ENCODE measurements at regions not wholly inside any gene's neighbourhood (a gene's known extent, or its start where the extent isn't known, plus 50 kb on each side); places are given as distances from the start of the nearest gene placed in this dataset.

DNA sequence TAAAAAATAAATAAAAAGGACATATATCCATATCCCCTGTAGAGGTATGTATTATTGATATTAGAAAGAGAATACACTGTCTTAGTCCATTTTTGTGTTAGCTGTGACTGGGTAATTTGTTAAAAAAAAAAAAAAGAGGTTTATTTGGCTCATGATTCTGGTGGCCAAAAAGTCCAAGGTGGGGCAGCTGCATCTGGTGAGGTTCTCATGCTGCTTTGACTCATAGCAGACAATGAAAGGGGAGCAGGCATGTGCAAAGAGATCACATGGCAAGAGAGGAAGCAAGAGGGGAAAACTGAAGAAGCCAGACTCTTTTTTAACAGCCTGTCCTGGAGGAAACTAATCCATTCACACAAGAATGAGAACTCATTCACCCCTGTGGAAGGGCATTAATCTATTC, 101.6 kb upstream of the MAP4K3 start:
- no peak for DNase-seq (ENCODE audit: low spot score)
- TF ChIP-seq, protein P1, sequence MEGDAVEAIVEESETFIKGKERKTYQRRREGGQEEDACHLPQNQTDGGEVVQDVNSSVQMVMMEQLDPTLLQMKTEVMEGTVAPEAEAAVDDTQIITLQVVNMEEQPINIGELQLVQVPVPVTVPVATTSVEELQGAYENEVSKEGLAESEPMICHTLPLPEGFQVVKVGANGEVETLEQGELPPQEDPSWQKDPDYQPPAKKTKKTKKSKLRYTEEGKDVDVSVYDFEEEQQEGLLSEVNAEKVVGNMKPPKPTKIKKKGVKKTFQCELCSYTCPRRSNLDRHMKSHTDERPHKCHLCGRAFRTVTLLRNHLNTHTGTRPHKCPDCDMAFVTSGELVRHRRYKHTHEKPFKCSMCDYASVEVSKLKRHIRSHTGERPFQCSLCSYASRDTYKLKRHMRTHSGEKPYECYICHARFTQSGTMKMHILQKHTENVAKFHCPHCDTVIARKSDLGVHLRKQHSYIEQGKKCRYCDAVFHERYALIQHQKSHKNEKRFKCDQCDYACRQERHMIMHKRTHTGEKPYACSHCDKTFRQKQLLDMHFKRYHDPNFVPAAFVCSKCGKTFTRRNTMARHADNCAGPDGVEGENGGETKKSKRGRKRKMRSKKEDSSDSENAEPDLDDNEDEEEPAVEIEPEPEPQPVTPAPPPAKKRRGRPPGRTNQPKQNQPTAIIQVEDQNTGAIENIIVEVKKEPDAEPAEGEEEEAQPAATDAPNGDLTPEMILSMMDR (conservative IDR thresholded peaks at IDR 0.05; ENCODE audit: low read depth): no peak
- ChIA-PET CTCF (interaction anchor here (0.7 kb wide), 1 partner anchor 97 kb away, joined by 4 read pairs; no protein-coding TSS in a partner anchor), POLR2A (ENCODE audit: low non-redundant PET) (no interaction called here)
- no peak overlapping the region for H3K27ac ChIP-seq

DNA sequence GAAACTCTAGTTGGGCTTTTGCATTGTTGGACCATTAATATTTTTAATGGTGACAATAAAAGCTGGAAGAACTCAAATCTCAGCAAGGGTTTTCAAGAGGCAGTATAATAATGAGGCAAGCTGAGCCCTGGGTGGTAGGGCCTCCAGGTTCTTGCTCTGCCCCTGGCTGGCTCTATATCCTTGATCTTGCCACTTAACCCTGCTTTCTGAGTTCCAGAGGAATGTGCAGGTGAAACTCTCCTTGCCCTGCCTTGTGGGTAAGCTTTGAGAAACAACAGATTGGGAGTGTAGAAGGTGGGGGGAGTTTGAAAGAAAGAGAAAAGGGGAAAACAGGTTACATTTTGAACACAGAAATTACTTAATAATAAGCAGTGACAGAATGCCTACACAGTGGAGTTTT, 103.3 kb upstream of the MAP4K3 start:
- TF ChIP-seq, protein P1 (conservative IDR thresholded peaks at IDR 0.05; ENCODE audit: low read depth): no peak
- H3K27ac ChIP-seq: no peak overlapping the region
- ChIA-PET POLR2A (ENCODE audit: low non-redundant PET) (no interaction called here), CTCF (interaction anchor here (0.5 kb wide), 1 partner anchor 33 kb away, joined by 6 read pairs; no protein-coding TSS in a partner anchor)
- DNase-seq (ENCODE audit: low spot score): no peak

DNA sequence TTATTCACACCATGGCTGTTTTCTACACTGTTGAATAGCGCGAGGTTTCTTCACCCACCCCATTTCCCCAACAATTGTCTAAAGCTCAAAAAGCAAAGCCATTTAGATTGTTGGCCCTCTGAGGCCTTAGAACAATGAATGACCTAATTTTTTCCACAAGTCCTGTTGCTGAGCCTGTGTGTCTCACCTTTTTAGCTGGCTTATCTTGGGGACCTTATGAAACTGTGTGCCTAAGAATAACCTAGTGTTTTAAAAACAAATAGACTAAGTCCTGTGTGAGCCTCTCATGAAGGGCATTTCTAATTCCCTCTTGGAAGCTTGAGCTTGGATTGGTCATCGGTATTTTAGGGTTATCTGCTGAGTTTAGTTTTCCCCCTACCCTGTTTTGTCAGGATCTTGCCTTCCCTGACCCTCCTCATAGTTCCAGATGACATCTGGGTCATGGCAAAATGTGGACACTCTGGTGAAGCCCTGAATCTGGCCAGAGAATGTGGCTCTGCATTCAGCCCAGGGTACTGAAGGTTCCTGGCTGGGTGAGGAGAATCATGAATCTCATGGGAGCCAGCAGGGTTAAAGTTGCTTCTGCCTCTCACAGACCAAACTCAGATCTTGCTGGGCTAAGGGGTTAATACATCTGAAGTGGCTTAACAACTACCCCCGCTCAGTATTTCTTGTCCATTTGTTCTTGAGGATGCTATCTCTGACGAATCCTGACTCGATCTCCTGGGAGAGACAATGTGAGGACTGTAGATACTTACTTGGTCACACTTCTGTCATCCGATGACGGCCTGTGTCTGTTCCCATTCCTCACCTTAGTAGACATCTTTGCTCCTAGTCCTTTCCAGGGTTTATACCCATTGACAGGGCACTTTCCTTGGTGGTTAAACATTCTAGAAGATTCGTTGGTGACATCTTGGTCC, 104.2 kb upstream of the MAP4K3 start:
- H3K27ac ChIP-seq: no peak overlapping the region
- no peak for DNase-seq (ENCODE audit: low spot score)
- POLR2A ChIA-PET (ENCODE audit: low non-redundant PET): no interaction called here
- CTCF ChIA-PET: no interaction called here
- TF ChIP-seq, protein P1 (conservative IDR thresholded peaks at IDR 0.05; ENCODE audit: low read depth): no peak

DNA sequence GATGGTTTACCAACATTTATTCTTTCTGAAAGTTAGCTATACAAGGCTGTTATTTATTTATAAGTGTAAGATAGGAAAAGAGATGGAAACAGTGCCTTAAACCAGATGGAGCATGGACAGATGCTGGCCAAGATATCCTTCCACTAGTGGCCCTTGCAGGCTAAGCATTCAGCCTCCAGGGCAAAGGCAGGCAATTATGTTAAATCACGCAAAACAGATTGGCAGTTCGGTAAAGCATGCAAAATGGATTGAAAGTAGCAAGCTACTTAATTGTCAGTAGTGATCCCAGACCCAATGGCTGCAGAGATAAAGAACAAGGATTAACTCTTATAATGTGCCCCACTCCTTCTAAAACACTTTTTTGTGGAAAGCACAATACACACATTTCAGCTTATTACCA, 105.4 kb upstream of the MAP4K3 start:
- CTCF ChIA-PET: interaction anchor here (0.7 kb wide), 1 partner anchor 150 kb away, joined by 3 read pairs; no protein-coding TSS in a partner anchor
- TF ChIP-seq, protein P1 (conservative IDR thresholded peaks at IDR 0.05; ENCODE audit: low read depth): no peak
- no peak for DNase-seq (ENCODE audit: low spot score)
- no peak overlapping the region for H3K27ac ChIP-seq
- POLR2A ChIA-PET (ENCODE audit: low non-redundant PET): no interaction called here

DNA sequence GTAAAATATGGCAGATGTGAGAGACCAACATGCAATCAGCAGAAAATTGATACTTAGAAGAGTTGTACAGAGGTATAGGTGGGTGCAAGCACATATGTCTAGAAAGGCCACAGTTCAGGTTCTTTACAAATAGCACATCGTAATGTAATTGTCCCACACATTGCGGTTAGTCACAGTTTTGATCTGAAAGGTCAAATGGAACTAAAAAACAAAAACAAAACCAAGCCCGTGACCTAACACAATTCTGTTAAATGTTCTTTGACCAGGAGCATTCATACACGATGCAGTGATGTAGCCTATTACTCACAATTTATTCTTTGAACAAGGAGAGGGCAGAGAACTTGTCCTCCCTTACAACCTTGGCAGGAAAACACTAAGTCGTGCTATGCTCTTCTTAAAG, 108.9 kb upstream of the MAP4K3 start:
- H3K27ac ChIP-seq: no peak overlapping the region
- ChIA-PET POLR2A (ENCODE audit: low non-redundant PET) (no interaction called here), CTCF (no interaction called here)
- TF ChIP-seq, protein P1 (conservative IDR thresholded peaks at IDR 0.05; ENCODE audit: low read depth): no peak
- no peak for DNase-seq (ENCODE audit: low spot score)

DNA sequence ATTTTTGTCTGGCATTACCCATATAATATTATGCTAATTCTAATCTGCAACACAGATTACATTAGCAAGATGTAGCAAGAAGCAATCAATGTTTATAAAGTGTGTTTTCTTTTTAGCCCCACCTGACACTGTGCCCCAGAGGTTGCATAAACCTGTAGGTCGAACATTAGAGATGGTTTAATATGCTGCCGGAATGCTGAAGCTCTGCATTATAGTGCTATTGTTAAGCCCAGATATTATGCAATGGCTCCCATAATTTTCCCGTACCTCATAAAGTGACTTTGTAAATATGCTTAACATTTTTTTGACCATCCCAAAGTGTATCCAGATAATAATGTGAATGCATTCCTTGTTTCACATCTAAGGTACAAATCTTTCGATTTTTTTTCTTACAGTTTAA, 109.3 kb upstream of the MAP4K3 start:
- ChIA-PET POLR2A (ENCODE audit: low non-redundant PET) (no interaction called here), CTCF (interaction anchor here (0.6 kb wide), 1 partner anchor 48 kb away, joined by 3 read pairs; no protein-coding TSS in a partner anchor)
- no peak overlapping the region for H3K27ac ChIP-seq
- DNase-seq (ENCODE audit: low spot score): no peak
- TF ChIP-seq, protein P1 (conservative IDR thresholded peaks at IDR 0.05; ENCODE audit: low read depth): no peak

Data from RWPE1 (cell line).